Spleen (tissue), 11 donors: ENCODE measurements at regions not wholly inside any gene's neighbourhood (a gene's known extent, or its start where the extent isn't known, plus 50 kb on each side); places are given as distances from the start of the nearest gene placed in this dataset.

Source experiments
- DNase-seq: peaks from one replicate; pipeline ENCODE4 v3.0.0-alpha.2; 2020
- H3K27ac ChIP-seq, 8 donors: fragments of 200-600 bp; sonication (generic) in 7 of 8; 1 replicate in 4 of 8; 2 replicates in 4 of 8; pipeline versions ENCODE4 v1.5.0 to v1.8.0; 2016 to 2021; ENCODE audit warnings: inconsistent platforms in 4 of 8, mild to moderate bottlenecking in 4 of 8, moderate library complexity in 1 of 8
- H3K27me3 ChIP-seq, 7 donors: fragments of 200-600 bp; sonication (generic) in 6 of 7; replicated peaks in 1 of 7; 1 replicate in 4 of 7; 2 replicates in 3 of 7; pipeline versions ENCODE4 v1.5.0 to v1.8.0; 2016 to 2021; ENCODE audit warnings: inconsistent platforms in 3 of 7, mild to moderate bottlenecking in 1 of 7
- H3K36me3 ChIP-seq, 6 donors: fragments of 200-600 bp; sonication (generic) in 5 of 6; 1 replicate in 4 of 6; 2 replicates in 2 of 6; pipeline versions ENCODE4 v1.5.0 to v1.8.0; 2016 to 2021; ENCODE audit warnings: inconsistent platforms in 2 of 6
- H3K4me1 ChIP-seq, 6 donors: fragments of 200-600 bp; sonication (generic) in 5 of 6; 1 replicate in 3 of 6; 2 replicates in 3 of 6; pipeline versions ENCODE4 v1.5.0 to v1.8.0; 2016 to 2021; ENCODE audit warnings: inconsistent platforms in 3 of 6
- H3K4me3 ChIP-seq, 8 donors: fragments of 200-600 bp; sonication (generic) in 7 of 8; 1 replicate in 4 of 8; 2 replicates in 4 of 8; pipeline versions ENCODE4 v1.5.0 to v1.8.0; 2016 to 2021; ENCODE audit warnings: inconsistent platforms in 4 of 8, mild to moderate bottlenecking in 4 of 8, moderate library complexity in 2 of 8
- H3K9me3 ChIP-seq, 8 donors: fragments of 200-600 bp; sonication (generic) in 7 of 8; 1 replicate in 4 of 8; 2 replicates in 4 of 8; pipeline versions ENCODE4 v1.5.0 to v1.8.0; 2016 to 2021; ENCODE audit warnings: inconsistent platforms in 4 of 8
- POLR2A ChIP-seq, 3 donors: fragments of 450-650 bp; IDR thresholded peaks; one replicate each; pipeline ENCODE4 v1.5.1; 2017; ENCODE audit warnings: antibody characterized with exemption in 3 of 3, mild to moderate bottlenecking in 1 of 3
- POLR2AphosphoS5 ChIP-seq, 3 donors: sonication (generic); formaldehyde crosslinking; IDR thresholded peaks; one replicate each; pipeline ENCODE4 v1.5.1; 2017; ENCODE audit warnings: antibody characterized with exemption in 3 of 3
- WGBS, 5 donors: extraction: QIAGEN DNeasy Blood & Tissue Kit in 3 of 5; methylation state at CpG; one replicate each; pipeline versions ENCODE4 v1.1.5 to v1.1.7; 2013 to 2018; 5-methylcytosine and 5-hydroxymethylcytosine counted together
- intact Hi-C: fragments of 100-400 bp; cut with DNase I; formaldehyde crosslinking; loops from one replicate; pipeline ENCODE4 v1.15.0; 2023; ENCODE audit warnings: low total_unique reads
- TF ChIP-seq, protein P1 (sequence below), 11 experiments: fragments of 200-600 bp in 7 of 11; fragments of 450-650 bp in 4 of 11; sonication (generic) in 4 of 11; IDR thresholded peaks in 8 of 11; conservative IDR thresholded peaks in 3 of 11; 1 replicate in 7 of 11; 2 replicates in 4 of 11; pipeline versions ENCODE4 v1.4.0 to v1.8.0; 2016 to 2021; ENCODE audit warnings: antibody characterized with exemption in 11 of 11, inconsistent platforms in 4 of 11, mild to moderate bottlenecking in 1 of 11
- donor health status: healthy with polysubstance abuse.
- donor health status: DM: no; HTN: no; CAD: no; lungs with moderate emphysema.
- donor health status: DM: no; HTN: no; CAD: no.
- donor health status: Bipolar disorder and iron deficiency.
- donor health status: healthy.
- donor health status: DM: no; HTN: no; CAD: no.
- donor health status: DM: yes; HTN: yes; CAD: no.

DNA sequence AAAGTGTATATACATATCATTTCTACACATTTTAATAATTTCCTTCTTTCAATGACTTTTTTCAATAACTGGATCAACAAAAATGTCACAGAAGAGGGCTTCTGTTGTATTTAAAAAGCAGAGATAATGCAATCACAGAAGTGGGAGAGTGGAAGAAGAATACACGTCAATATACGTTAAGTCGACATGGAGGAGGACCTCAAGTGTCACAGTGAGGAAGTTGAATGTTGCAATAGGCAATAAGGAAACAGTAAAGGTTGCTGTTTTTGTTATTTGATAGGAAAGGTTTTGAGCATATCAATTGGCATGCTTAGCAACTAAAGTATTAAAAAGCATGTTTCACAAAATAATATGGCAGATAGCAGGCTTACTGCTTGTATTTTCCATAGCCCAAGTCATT lies 184.0 kb upstream of the NR4A3 start:
- H3K27me3 ChIP-seq = no peaks in the 10 kb centered on the region
- DNase-seq = no peak
- WGBS, 5 donors = 40 to 77% (median 56%) methylated on average over 3 of the region's 3 CpGs
- TF ChIP-seq POLR2A (IDR thresholded peaks at IDR 0.05) (no peak), POLR2AphosphoS5 (IDR thresholded peaks at IDR 0.05) (no peak)
- TF ChIP-seq, protein P1, sequence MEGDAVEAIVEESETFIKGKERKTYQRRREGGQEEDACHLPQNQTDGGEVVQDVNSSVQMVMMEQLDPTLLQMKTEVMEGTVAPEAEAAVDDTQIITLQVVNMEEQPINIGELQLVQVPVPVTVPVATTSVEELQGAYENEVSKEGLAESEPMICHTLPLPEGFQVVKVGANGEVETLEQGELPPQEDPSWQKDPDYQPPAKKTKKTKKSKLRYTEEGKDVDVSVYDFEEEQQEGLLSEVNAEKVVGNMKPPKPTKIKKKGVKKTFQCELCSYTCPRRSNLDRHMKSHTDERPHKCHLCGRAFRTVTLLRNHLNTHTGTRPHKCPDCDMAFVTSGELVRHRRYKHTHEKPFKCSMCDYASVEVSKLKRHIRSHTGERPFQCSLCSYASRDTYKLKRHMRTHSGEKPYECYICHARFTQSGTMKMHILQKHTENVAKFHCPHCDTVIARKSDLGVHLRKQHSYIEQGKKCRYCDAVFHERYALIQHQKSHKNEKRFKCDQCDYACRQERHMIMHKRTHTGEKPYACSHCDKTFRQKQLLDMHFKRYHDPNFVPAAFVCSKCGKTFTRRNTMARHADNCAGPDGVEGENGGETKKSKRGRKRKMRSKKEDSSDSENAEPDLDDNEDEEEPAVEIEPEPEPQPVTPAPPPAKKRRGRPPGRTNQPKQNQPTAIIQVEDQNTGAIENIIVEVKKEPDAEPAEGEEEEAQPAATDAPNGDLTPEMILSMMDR (IDR thresholded peaks at IDR 0.05 in 8 of 11, conservative IDR thresholded peaks at IDR 0.05 in 3 of 11) = no peak
- H3K36me3 ChIP-seq = no peaks in the 10 kb centered on the region
- intact Hi-C loops = no loop called here
- H3K4me1 ChIP-seq = peaks cover 0 to 18% (median 0%) of the 10 kb centered on the region in 6 donors
- peaks cover 0 to 10% (median 0%) of the 10 kb centered on the region in 8 donors for H3K9me3 ChIP-seq
- no peak overlapping the region for H3K27ac ChIP-seq
- no peak overlapping the region for H3K4me3 ChIP-seq

DNA sequence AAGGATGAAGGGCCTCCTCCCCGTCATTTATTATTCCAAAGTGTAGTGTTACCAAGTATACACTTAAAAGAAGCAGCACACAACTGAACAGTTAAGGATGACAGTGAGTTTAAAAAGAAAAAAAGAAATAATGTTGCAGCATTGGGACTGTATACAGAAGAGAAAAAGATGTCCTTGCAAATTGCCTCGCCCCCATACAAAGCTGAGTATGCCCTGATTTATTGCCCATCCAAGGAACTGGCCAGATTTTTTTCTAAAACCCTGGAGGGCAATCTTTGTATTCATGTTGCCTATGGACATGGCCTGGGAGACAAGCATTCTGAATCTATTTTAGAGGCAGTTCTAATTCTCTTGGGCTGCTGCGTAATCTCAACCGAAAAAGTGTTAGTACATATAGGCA lies 182.7 kb upstream of the NR4A3 start:
- H3K36me3 ChIP-seq = no peaks in the 10 kb centered on the region
- intact Hi-C loops = no loop called here
- peaks cover 0 to 10% (median 0%) of the 10 kb centered on the region in 8 donors for H3K9me3 ChIP-seq
- H3K4me1 ChIP-seq = peaks cover 0 to 5% (median 0%) of the 10 kb centered on the region in 6 donors
- no peak for TF ChIP-seq POLR2A (IDR thresholded peaks at IDR 0.05)
- TF ChIP-seq POLR2AphosphoS5 (IDR thresholded peaks at IDR 0.05) = no peak
- TF ChIP-seq, protein P1 (IDR thresholded peaks at IDR 0.05 in 8 of 11, conservative IDR thresholded peaks at IDR 0.05 in 3 of 11) = no peak
- no peaks in the 10 kb centered on the region for H3K27me3 ChIP-seq
- H3K4me3 ChIP-seq = no peak overlapping the region
- no peak for DNase-seq
- WGBS, 5 donors = 90 to 97% (median 94%) methylated on average over 4 of the region's 4 CpGs
- no peak overlapping the region for H3K27ac ChIP-seq

DNA sequence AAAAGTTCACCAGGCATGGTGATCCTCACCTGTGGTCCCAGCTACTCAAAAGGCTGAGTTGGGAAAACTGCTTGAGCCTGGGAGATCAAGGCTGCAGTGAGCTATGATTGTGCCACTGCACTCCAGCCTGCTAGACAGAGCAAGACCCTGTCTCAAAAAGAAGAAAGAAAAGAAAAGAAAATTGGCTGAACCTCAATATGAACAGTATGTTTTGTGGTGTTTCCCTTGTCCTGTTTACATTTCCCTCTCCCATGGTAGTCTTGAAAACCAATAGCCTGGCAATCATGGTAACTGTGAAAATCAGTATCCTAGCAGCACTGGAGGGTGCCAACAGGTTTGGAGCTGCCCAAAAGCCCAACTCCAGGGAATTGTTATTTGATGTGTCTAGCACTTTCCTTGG lies 174.1 kb upstream of the NR4A3 start:
- Histone ChIP-seq H3K36me3 (no peaks in the 10 kb centered on the region), H3K4me3 (no peak overlapping the region), H3K9me3 (peaks cover 0 to 13% (median 1%) of the 10 kb centered on the region in 8 donors), H3K27ac (no peak overlapping the region), H3K27me3 (no peaks in the 10 kb centered on the region), H3K4me1 (no peaks in the 10 kb centered on the region)
- intact Hi-C loops = no loop called here
- TF ChIP-seq POLR2A (IDR thresholded peaks at IDR 0.05) = no peak
- no peak for TF ChIP-seq POLR2AphosphoS5 (IDR thresholded peaks at IDR 0.05)
- TF ChIP-seq, protein P1 (IDR thresholded peaks at IDR 0.05 in 8 of 11, conservative IDR thresholded peaks at IDR 0.05 in 3 of 11) = no peak
- no peak for DNase-seq

DNA sequence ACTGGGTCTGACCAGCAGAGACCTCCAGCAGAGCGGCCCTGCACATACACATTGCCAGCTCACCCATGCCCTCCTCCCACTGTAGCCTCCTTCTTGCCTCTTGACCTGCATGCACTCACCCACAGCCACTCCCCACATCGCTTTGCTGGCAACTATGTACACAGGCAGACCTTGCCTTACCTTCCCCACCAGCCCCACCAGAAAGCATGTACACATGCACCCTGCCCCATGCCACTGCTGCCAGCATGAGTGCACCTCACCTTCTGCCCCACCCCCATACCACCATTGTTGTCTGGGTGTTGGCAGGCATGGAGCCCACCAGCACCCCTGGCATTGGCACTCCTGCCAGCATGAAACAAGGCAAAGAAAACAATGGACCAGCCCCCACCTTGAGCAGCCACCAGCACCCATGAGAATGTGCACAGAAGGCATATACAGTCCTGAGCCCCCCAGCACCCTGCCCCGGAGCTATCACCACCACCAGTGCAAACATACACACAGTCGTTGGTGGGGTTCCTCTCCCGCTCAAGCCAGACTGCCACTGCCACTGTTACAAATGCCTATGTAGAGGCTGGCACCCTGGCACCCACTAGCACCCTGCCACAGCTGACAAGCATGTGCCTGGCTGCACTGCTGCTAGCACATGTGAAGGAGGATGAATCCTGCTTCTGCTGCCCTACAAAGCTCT lies 171.4 kb upstream of the NR4A3 start:
- 78 to 93% (median 91%) methylated on average over 4 to 5 of the region's 5 CpGs for WGBS, 5 donors
- Histone ChIP-seq H3K36me3 (no peaks in the 10 kb centered on the region), H3K4me1 (no peaks in the 10 kb centered on the region), H3K27ac (no peak overlapping the region), H3K9me3 (peaks cover 0 to 32% (median 5%) of the 10 kb centered on the region in 8 donors), H3K27me3 (no peaks in the 10 kb centered on the region), H3K4me3 (no peak overlapping the region)
- peak; percentile 60 for DNase-seq
- intact Hi-C loops = no loop called here
- TF ChIP-seq POLR2A (IDR thresholded peaks at IDR 0.05) (no peak), POLR2AphosphoS5 (IDR thresholded peaks at IDR 0.05) (no peak)
- TF ChIP-seq, protein P1 (IDR thresholded peaks at IDR 0.05 in 8 of 11, conservative IDR thresholded peaks at IDR 0.05 in 3 of 11) = no peak
